ENCODE measurements at regions not wholly inside any gene's neighbourhood (a gene's known extent, or its start where the extent isn't known, plus 50 kb on each side); places are given as distances from the start of the nearest gene placed in this dataset.

GRCh38 chr5:88515881-88516819, 247.5 kb upstream of the TMEM161B start:
- H3K27me3 ChIP-seq, result no peaks in the 10 kb centered on the region
- TF ChIP-seq POLR2AphosphoS5 (IDR thresholded peaks at IDR 0.05), result no peak
- TF ChIP-seq POLR2A (IDR thresholded peaks at IDR 0.05; ENCODE audit: low read depth), result no peak
- TF ChIP-seq EP300 (IDR thresholded peaks at IDR 0.05), result no peak
- TF ChIP-seq CTCF (IDR thresholded peaks at IDR 0.05), result no peak
- DNase-seq (ENCODE audit: extremely low spot score), result no peak
- H3K27ac ChIP-seq (replicated peaks in 1 of 4), result no peak overlapping the region
- no peaks in the 10 kb centered on the region for H3K4me1 ChIP-seq
- no peaks in the 10 kb centered on the region for H3K36me3 ChIP-seq
- no peak overlapping the region for H3K4me3 ChIP-seq
- WGBS, result 35% methylated on average over 11 of the region's 11 CpGs
- H3K9me3 ChIP-seq, result no peaks in the 10 kb centered on the region
- intact Hi-C loops (cut with DNase I), result no loop called here

- intact Hi-C loops (cut with DNase I), result no loop called here
- TF ChIP-seq CTCF (IDR thresholded peaks at IDR 0.05) (no peak), EP300 (IDR thresholded peaks at IDR 0.05) (no peak), POLR2A (IDR thresholded peaks at IDR 0.05; ENCODE audit: low read depth) (no peak), POLR2AphosphoS5 (IDR thresholded peaks at IDR 0.05) (no peak)
- DNase-seq (ENCODE audit: extremely low spot score), result no peak
- Histone ChIP-seq H3K27ac (replicated peaks in 1 of 4) (no peak overlapping the region), H3K4me3 (no peak overlapping the region), H3K36me3 (no peaks in the 10 kb centered on the region), H3K9me3 (no peaks in the 10 kb centered on the region), H3K27me3 (no peaks in the 10 kb centered on the region), H3K4me1 (no peaks in the 10 kb centered on the region)
- WGBS, result 100% methylated on average over 1 of the region's 1 CpG
Observed at GRCh38 chr5:88515068-88515467, 246.4 kb upstream of the TMEM161B start.

- intact Hi-C loops (cut with DNase I), result no loop called here
Observed at GRCh38 chr5:88509403-88509802, 240.8 kb upstream of the TMEM161B start.

GRCh38 chr5:88507261-88507660, 238.6 kb upstream of the TMEM161B start:
- H3K36me3 ChIP-seq, result no peaks in the 10 kb centered on the region
- no peaks in the 10 kb centered on the region for H3K9me3 ChIP-seq
- intact Hi-C loops (cut with DNase I), result no loop called here
- no peak for DNase-seq (ENCODE audit: extremely low spot score)
- H3K27me3 ChIP-seq, result no peaks in the 10 kb centered on the region
- no peak overlapping the region for H3K27ac ChIP-seq (replicated peaks in 1 of 4)
- no peaks in the 10 kb centered on the region for H3K4me1 ChIP-seq
- no peak overlapping the region for H3K4me3 ChIP-seq
- no peak for TF ChIP-seq POLR2AphosphoS5 (IDR thresholded peaks at IDR 0.05)
- TF ChIP-seq POLR2A (IDR thresholded peaks at IDR 0.05; ENCODE audit: low read depth), result no peak
- no peak for TF ChIP-seq EP300 (IDR thresholded peaks at IDR 0.05)
- TF ChIP-seq CTCF (IDR thresholded peaks at IDR 0.05), result no peak
- WGBS, result 83% methylated on average over 4 of the region's 4 CpGs

More at GRCh38 chr5:88509403-88509802, 240.8 kb upstream of the TMEM161B start:
- H3K9me3 ChIP-seq, result no peaks in the 10 kb centered on the region
- no peak for DNase-seq (ENCODE audit: extremely low spot score)
- H3K27ac ChIP-seq (replicated peaks in 1 of 4), result no peak overlapping the region
- H3K4me1 ChIP-seq, result no peaks in the 10 kb centered on the region
- no peaks in the 10 kb centered on the region for H3K36me3 ChIP-seq
- H3K27me3 ChIP-seq, result no peaks in the 10 kb centered on the region
- WGBS, result 45% methylated on average over 3 of the region's 3 CpGs
- TF ChIP-seq EP300 (IDR thresholded peaks at IDR 0.05), result no peak
- no peak for TF ChIP-seq CTCF (IDR thresholded peaks at IDR 0.05)
- TF ChIP-seq POLR2A (IDR thresholded peaks at IDR 0.05; ENCODE audit: low read depth), result no peak
- no peak for TF ChIP-seq POLR2AphosphoS5 (IDR thresholded peaks at IDR 0.05)
- no peak overlapping the region for H3K4me3 ChIP-seq
